Cardiac septum (tissue), 1 donor: ENCODE measurements at regions not wholly inside any gene's neighbourhood (a gene's known extent, or its start where the extent isn't known, plus 50 kb on each side); places are given as distances from the start of the nearest gene placed in this dataset.

Experiments
- DNase-seq: peaks from one replicate; pipeline ENCODE4 v3.0.0-alpha.2; 2020; ENCODE audit warnings: low spot score
- intact Hi-C: fragments of 100-400 bp; cut with DNase I; formaldehyde crosslinking; loops from one replicate; pipeline ENCODE4 v1.14.0; 2022
- donor health status: DM: no; HTN: no; CAD: no.

DNA sequence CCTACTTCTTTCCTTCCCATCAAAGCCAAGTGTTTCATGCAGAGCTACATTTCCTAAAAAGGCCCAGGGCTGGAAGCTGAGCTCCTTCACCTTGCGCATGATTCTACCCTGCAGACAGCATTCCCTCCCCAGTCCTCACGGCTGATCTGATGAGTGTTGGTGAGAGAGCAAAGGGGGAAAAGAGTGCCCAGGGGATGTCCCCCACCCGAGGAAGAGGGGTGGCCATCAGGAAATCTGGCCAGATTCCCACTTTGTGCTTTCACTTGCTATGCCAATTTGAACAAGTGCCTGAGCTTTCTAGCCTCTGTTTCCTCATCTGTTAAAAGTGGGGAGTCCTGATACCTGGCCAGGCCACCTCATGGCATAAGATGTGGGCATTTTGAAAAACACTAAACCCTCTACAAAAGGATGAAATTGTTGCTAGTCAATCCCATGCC lies 231.0 kb upstream of the TLE3 start:
- intact Hi-C loops, result no loop called here
- no peak for DNase-seq

DNA sequence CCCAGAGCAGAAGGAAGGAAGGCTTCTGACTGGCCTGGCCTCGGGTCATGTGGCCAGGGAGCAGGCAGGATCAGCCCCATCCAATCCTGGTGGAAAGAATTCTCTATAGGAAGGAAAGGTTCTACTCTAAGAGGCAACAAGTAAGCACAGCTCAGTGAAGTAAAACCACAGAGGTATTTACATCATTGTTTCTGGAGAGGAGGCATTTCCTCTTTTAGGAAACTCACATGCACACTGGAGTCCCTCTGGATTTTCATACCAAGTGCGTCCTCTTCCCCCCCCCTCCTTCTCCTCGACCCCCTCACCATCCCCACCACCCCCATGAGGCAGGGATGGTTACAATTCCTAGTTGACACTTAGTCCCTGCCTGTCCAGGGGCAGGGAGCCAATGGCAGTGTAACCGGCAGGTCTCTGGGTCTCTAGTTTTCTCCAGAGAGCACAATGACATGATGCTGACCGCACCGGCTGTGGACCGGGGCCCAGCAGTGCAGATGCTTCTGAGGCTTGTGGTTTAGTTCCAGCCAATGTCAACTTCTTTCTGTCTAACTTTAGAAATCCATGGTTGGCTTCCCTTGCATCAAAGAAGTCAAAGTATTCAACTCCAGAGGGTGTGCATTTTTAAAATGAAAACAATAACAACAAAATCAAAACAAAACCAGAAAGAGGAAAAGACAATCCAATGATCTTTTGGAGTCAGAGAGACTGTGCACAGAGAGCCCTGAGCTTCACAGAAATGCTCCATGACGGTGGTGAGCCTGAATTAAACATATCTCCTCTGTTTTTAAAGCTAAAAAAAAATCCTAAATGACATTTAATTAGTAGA lies 230.3 kb upstream of the TLE3 start:
- DNase-seq, result no peak
- intact Hi-C loops, result no loop called here

DNA sequence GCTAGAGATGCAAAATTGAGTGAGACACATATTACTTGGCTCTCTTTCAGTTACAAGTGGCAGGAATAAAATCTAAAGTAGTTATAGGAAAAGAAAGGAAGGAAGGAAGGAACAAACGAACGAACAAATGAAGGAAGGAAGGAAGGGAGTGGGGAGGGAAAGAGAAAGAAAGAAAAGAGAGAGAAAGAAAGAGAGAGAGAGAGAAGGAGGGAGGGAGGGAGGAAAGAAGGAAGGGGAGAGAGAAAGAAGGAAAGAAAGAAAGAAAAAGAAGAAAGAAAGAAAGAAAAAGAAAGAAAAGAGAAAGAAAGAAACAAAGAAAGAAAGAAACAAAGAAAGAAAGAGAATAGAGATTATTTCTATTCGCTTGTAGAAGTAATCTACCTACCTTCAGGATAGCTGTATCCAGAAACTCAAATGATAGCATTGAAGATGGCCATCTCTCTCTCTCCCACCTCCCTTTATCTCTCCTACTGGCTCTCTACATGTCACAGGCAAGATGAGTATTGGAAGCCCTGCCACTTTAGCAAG lies 229.7 kb upstream of the TLE3 start:
- intact Hi-C loops, result no loop called here
- DNase-seq, result no peak

DNA sequence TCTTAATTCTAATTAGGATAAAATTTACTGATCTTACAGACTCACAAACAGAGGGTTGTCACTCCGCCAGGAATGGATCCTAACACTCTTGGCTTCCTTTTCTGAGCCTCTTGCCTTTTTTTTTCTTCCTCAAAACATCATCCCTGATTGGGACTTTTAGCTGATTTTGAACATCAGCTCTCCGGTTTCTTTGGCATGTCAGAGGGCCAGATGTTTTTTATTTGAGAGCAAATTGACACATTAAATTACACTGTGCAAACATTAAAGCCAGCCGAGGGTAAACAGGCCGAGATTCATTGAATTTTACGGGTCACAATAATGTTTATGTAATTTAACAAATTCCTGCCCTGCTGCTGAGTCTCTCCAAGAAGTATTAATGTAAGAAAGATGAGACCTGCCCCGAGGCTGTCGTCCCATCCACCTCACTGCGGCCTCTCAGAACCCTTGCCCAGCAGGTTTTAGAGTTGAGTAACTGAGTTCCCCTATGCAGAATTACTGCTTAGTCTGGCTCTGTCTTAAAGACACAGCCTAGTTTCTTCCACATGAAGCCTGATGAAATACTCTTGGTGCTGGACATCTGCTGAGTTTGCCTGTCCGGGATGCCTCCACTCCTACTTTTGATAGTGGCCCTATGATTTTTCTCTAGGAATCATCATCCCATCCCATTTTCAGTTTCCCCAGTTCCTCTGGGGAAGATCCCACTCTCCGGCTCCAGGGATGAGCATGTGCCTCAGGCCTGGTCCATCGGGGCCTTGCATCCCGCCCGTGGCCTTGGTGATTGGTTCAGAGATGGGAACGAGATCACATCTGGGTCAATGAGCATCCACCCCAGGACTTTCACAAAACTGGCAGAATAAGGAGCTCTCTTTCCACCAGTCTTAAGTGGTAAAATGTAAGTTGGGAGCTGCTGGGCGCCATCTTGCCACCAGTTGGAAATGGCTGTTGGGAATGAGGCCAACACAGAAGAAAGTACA lies 226.6 kb upstream of the TLE3 start:
- DNase-seq, result no peak
- intact Hi-C loops, result loop anchor here (5.0 kb wide), 1 partner anchor 57 kb away; no protein-coding TSS in a partner anchor

DNA sequence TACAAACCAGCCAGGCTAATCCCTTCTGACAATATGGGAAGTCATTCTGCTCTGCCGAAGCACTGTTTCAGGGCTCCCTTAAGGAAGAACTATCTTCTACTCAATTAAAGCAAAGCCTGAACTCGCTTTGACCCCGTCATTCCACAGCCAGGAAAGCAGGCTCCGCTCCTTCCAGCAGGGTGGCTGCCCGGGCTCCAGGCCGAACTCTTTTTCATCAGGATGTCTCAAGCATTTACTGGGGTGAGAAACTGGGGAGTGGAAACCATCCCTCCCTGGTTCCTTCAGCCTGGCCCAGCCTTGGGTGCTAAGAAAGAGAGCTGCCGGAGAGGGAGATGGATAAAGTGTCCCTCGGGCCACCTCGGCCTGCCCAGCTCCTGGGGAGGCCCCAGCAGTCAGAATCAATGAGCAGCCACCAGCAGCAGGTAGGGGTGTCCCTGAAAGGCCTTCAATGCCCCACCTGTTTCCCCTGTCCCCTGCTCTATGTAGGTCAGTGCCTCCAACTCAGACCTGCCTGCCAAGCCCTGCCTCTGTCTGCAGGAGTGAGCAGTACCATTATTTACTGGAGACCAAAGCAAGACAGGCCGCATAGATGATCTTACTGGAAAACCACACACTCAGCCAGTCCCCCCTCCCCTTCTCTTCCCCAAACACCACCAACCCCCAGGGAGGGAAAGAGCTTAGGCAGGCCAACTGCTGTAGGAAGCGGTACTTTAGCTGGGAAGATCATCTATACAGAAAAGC lies 225.6 kb upstream of the TLE3 start:
- DNase-seq, result no peak
- intact Hi-C loops, result loop anchor here (5.0 kb wide), 1 partner anchor 56 kb away; no protein-coding TSS in a partner anchor

DNA sequence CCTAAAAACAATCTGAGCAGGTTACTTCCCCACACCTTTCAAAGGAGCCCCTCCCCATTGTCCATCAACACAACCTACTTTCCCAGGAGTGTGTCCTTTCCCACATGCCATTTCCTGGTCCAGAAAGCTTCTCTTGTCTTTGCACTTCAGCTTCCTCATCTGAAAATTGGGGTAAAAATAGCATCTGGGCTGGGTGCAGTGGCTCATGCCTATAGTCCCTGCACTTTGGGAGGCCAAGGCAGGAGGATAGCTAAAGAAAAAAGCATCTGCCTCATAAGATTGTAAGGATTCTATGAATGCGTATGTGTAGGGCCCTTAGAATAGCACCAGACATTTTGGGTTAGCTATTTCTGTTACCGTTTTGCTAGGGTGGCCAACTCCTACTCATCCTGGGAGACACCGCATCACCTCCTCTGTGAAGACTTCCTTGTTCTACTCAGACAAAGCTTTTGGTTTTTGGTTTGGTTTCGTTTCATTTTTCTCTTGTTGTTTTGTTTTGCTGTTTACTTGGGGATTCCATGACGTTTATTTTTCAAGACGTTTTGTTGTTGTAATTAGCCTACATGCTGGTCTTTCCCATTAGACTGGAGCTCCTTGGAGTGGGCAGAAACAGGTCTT lies 224.4 kb upstream of the TLE3 start:
- no peak for DNase-seq
- intact Hi-C loops, result loop anchor here (5.0 kb wide), 1 partner anchor 55 kb away; no protein-coding TSS in a partner anchor

DNA sequence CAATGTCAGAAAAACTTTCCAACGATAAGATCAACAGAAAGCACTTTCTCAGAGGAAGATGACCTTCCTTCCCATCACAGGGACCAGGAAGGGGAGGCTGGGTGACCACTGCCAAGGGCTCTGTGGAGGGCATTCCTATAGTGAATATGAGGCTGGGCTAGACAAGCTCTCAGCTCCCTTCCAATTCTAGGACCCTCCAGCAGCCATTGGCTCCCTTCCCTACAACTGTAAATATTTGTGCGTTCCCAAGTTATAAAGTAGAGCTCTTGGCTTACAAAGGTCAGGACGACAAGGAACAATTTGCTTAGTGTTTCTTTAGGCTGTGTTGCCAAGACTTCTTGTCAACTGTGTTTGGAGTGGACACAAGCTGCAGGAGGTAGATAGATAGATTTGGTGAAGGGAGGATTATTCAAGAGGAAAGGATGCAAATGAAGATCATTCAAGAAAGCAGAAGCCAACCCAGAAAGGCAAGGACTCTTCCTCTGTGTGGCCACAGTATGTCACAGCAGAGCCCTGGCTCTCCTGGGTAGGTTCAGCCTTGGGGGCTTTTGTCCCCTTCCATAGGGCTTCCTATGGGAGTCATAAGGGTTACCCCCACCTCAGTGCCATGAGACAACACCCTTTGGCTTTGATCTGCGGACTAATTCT lies 223.6 kb upstream of the TLE3 start:
- intact Hi-C loops, result loop anchor here (5.0 kb wide), 1 partner anchor 54 kb away; no protein-coding TSS in a partner anchor

DNA sequence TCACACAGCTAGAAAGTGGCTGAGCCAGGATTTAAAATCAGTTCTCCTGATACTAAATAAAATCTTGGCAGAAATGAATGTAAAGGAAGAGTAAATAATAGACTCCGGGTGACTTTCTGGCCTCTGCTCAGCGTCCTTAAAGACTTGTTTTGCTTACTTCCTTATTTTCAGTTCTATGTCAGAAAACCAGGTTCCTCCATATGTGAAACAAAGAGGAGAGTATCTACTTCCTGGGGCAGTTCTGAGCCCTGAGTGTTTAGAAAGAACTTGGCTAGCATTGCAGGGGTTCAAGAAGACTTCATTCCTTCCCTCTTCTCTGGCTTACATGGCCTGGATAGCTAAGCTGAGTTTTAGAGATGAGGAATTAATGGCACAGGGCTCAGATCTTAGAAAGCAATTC lies 222.8 kb upstream of the TLE3 start:
- intact Hi-C loops, result loop anchor here (5.0 kb wide), 1 partner anchor 53 kb away; no protein-coding TSS in a partner anchor
- no peak for DNase-seq

More for the DNA sequence above, 223.6 kb upstream of the TLE3 start:
- no peak for DNase-seq

DNA sequence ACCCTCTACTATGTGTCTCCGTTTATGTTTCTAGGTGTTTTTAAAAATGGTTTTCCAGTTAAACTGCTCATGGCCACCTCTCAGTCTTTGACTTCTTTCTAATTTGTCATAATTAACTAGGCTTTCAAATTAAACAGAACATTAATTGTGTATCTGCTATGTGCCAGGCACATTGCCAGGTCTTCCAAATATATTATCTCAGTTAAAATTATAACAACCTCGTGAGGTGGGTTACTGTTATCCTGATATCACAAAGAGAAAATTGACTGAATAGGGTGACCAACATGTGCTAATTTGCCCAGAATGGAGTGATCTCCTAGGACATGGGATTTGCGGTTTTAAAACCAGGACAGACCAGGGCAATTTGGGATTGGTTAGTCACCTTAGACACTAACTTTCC lies 222.4 kb upstream of the TLE3 start:
- intact Hi-C loops, result loop anchor here (5.0 kb wide), 1 partner anchor 53 kb away; no protein-coding TSS in a partner anchor
- no peak for DNase-seq

DNA sequence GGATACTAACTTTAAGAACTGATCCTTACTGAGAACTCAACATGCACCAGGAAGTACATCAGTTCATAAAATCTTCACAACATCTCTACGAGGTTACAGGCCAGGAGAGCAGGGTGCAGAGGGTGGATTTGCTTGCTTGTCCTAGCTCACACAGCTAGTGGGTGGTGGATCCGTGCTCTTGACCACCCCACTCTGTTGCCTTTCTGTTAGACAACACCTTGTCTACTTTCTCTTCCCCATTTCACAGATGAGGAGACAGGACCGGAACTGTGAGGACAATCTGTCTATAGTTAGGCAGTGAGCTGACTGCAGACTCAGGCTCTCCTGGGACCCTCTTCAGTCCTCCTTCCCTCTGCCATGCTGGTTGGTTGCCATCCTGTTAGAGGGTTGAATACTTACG lies 221.7 kb upstream of the TLE3 start:
- intact Hi-C loops, result no loop called here
- no peak for DNase-seq

DNA sequence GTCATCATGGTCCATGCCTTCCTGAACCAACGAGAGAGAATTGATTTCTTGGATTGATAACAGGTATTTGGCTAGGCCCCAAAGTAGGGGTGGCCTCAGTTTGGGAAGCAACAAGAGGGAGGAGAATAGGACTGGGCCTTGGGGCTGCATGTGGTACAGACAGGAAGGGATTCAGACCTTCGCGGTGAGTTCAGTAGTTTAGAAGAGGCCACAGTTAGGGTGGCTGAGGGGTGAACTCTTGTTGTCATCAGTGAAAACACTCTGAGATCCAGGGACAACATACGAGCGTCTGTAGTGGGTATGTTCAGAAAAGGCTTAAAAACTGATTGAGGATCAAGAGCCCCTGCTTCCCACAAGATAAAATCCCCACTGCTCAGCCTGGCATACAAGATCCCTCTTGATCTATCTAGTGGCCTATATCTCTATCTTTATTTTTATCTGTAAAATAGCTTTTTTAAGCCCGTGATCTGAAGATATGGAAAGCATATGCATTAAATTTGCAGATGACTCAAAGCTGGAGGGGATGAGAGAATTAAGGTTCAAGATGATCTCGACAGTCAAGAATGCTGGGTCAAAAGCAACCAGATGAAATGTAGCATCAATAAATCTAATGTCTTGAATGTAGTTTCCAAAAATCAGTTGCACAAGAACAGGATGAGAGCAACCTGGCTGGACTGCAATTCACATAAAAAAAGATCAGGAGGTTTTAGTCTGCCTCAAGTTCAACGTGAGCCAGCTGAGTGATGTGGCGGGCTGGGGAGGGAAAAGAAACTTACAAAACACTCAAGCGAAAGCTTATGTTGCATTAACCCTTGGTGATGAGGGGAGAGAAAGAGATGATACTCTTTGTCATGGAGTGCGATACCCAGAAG lies 221.1 kb upstream of the TLE3 start:
- intact Hi-C loops, result no loop called here
- DNase-seq, result no peak

DNA sequence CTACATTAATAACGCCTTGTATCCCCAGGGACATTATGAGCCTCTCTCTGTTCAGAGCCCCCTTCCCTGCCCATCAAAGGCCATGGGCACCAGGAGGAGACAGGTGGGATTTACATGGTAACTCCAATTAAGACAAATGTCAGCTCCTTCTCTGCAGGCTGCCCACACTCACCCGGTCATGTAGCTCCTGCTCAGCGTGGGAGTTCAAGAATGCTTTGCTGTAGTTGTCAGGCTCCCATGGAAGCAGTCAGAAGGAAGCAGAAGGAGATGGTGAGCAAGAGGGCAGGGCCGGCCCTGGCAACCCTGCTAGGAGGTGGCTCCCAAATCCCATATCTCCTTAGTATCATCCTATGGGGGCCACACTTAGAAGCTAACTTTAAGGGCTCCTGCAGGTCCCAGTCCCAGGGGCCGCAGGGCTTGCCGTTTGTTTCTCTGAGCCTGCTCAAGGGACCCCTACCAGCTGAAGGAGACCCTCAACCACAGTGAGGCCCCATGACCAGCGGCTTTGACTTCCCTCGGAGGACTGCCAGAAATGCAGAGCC lies 218.4 kb upstream of the TLE3 start:
- intact Hi-C loops, result no loop called here

DNA sequence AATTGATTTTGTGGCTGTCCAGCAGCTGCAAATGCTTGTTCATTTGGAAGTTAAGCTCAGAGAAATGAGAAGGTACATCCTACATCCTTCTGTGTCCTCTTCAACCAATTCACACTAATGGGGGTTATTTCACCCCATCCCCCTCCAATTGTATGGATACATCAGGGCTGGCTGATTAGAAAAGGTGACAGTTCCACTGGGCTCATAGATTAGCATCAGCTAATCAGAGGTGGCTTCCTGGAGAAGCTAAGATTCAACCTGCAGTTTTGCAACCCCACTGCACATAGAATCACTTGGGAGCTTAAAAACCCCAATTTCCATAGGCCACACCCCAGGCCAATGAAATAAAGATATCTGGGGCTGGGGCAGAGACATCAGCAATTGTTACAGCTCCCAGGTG lies 217.7 kb upstream of the TLE3 start:
- intact Hi-C loops, result no loop called here

More for the DNA sequence above, 218.4 kb upstream of the TLE3 start:
- no peak for DNase-seq

DNA sequence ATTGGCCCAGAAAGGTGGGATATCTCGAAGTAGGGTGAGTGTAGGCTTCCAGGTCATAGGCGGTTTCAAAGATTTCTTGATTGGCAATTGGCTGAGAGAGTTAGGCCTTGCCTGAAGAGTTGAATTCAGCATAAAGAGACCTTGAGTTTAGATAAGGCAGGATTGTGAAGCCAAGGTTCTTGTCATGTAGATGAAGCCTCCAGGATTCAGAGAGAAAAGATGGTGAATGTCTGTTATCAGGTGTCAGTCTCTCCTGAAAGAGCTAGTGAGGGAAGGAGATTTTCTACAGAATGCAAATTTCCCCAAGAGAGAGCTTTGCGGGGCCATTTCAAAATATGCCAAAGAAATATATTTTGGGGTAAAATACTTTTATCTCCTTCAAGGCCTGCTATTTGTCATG lies 217.0 kb upstream of the TLE3 start:
- intact Hi-C loops, result no loop called here
- DNase-seq, result no peak

More for the DNA sequence above, 217.7 kb upstream of the TLE3 start:
- no peak for DNase-seq

DNA sequence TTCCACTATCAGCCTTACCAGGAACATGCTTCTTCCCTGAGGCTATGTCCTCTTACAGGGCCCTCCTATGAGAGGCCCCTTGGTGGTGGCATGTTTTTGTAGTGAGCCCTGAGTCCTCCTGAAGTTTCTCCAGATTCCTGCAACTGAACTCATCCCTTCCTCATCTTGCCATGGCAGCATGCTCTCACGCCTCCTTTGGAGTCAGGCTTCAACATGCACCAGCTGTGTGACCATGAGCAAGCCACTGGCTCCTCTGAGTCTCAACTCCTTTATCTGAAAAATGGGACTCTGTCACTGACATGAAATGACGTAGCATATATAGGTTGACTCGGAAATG lies 216.3 kb upstream of the TLE3 start:
- intact Hi-C loops, result no loop called here

DNA sequence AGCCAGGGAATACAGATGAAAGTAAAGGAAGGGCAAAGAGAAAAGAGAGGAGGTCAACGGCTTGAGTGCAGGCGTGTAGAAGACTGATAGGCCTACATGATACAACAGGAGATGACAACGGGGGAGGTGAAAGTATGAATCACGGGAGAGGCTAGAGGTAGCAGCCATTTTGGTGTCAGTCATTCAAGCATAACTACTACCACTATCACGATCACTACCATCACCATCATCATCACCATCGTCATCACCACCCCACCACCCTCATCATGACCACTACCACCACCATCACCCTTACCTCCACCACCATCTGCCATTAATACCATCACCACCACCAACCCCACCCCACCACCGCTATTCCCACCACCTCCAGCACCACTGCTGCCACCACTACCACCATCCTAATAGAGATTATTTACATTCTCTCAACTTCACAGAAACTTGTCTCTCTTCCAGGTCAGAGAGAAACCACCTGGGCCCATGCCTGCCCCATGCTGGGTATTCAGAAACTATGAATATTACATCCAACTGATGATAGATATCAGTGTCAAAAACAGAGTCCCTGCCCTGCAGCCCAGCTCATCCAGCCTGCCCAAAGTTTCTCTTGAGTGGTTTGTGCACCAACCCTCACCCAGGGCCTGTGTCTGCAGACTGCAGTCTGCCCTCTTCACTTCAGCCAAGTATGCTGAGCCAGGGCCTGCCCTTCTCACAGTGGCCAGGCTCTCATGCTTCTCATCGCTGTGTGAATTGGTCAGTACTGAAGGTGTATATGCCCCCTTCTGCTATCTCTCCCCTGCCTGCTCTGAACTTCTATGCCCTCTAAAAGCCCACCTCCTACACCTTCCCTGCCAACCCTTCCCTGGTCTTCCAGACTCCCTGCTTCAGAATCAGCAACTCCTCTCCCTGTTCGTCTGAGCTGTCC lies 215.6 kb upstream of the TLE3 start:
- no peak for DNase-seq
- intact Hi-C loops, result no loop called here

More for the DNA sequence above, 216.3 kb upstream of the TLE3 start:
- no peak for DNase-seq
